AG09309 (cell line): ENCODE measurements at regions not wholly inside any gene's neighbourhood (a gene's known extent, or its start where the extent isn't known, plus 50 kb on each side); places are given as distances from the start of the nearest gene placed in this dataset.

ENCODE experiments used
- DNase-seq: peaks from one replicate; pipeline ENCODE4 v3.0.0-alpha.2; 2010; ENCODE audit warnings: low read depth
- H3K4me3 ChIP-seq: 2 replicates; pipeline ENCODE4 v1.5.1; 2011; ENCODE audit warnings: mild to moderate bottlenecking, low read depth, low read length, moderate library complexity; ENCODE audit not compliant: control insufficient read depth
- TF ChIP-seq, protein P1 (sequence below): IDR thresholded peaks from 2 replicates; pipeline ENCODE4 v1.5.1; 2011; ENCODE audit warnings: mild to moderate bottlenecking, low read depth, low read length, inconsistent platforms; ENCODE audit not compliant: insufficient read depth, control insufficient read depth; ENCODE audit errors: missing control alignments

DNA sequence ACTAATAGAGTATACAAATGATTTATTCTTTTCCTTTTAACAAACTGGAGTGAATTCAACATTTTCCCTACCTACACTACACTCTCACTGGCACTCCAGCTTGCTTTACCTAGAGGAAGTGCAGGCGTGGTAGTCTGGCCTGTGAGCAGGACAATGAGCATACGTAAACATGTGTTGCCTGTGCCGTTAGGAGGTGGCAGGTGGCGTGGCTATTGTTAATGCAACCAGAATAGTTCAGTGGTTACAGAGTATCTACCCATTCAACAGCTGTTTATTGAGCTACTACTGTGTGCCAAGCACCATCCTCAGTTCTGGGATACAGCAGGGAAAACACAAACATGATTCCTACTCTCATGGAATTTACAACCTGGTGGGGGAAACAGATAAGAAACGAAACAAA is 299.7 kb upstream of the KAZN start:
- DNase-seq, result no peak
- TF ChIP-seq, protein P1, sequence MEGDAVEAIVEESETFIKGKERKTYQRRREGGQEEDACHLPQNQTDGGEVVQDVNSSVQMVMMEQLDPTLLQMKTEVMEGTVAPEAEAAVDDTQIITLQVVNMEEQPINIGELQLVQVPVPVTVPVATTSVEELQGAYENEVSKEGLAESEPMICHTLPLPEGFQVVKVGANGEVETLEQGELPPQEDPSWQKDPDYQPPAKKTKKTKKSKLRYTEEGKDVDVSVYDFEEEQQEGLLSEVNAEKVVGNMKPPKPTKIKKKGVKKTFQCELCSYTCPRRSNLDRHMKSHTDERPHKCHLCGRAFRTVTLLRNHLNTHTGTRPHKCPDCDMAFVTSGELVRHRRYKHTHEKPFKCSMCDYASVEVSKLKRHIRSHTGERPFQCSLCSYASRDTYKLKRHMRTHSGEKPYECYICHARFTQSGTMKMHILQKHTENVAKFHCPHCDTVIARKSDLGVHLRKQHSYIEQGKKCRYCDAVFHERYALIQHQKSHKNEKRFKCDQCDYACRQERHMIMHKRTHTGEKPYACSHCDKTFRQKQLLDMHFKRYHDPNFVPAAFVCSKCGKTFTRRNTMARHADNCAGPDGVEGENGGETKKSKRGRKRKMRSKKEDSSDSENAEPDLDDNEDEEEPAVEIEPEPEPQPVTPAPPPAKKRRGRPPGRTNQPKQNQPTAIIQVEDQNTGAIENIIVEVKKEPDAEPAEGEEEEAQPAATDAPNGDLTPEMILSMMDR, result no peak
- H3K4me3 ChIP-seq, result no peak overlapping the region

GRCh38 chr1:14300991-14301703 is 297.3 kb upstream of the KAZN start:
- TF ChIP-seq, protein P1, result no peak
- no peak overlapping the region for H3K4me3 ChIP-seq
- DNase-seq, result no peak

DNA sequence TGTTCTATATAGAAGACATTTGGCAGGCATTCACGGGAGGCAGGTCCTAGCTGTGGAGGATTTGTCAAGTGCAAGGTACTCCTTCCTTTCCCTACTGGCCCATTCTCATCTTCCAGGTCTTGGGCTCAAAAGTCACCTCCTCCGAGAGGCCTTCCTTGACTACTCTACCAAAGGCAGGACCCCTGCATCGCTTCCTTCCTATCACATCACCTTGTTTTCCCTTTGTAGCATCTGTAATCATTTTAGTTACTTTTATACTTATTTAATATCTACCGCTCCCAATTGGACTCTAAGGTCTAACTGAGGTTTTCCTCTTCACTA is 296.8 kb upstream of the KAZN start:
- H3K4me3 ChIP-seq, result no peak overlapping the region
- DNase-seq, result no peak
- TF ChIP-seq, protein P1, result no peak

DNA sequence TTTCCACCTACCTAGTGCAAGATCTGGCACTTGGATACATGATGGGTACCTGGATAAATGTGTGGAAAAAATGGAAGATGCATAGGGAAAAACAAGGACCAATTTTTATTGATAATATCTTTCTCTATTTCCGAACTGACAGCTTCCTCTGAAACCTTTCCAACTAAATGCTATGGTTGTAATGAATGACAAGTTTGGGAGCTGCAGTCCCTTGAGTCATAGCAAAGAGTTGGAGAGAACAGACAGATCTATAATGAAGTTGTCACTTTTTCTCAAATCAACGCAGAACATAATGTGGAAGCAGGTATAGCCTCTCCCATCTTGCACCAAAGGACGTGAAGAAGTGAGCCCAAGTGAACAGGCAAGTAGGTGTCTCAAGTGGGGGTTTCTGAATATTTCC is 296.5 kb upstream of the KAZN start:
- no peak for DNase-seq
- TF ChIP-seq, protein P1, result no peak
- no peak overlapping the region for H3K4me3 ChIP-seq

DNA sequence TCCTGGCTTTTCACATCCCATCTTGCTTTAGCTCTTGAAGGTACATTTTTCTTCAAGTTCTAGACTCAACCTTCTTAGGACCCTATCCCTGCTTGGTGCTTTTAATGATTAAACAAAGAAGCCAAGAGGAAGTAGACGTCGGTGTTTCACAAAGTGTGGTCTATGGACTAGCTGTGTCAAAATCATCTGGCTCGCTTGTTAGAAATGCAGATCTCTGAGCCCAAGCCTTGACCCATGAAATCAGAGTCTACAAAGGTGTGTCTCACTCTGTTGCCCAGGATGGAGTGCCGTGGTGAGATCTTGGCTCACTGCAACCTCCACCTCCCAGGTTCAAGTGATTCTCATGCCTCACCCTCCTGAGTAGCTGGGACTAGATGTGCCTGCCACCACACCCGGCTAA is 295.5 kb upstream of the KAZN start:
- TF ChIP-seq, protein P1, result no peak
- DNase-seq, result no peak
- H3K4me3 ChIP-seq, result no peak overlapping the region

GRCh38 chr1:14304381-14304865 is 294.1 kb upstream of the KAZN start:
- no peak overlapping the region for H3K4me3 ChIP-seq
- no peak for DNase-seq
- TF ChIP-seq, protein P1, result no peak
